Panc1 (cell line): ENCODE measurements at regions not wholly inside any gene's neighbourhood (a gene's known extent, or its start where the extent isn't known, plus 50 kb on each side); places are given as distances from the start of the nearest gene placed in this dataset.

ENCODE experiments used
- CTCF ChIP-seq: fragments of 450-650 bp; IDR thresholded peaks from 2 replicates; pipeline ENCODE4 v1.5.1; 2017; ENCODE audit warnings: mild to moderate bottlenecking
- POLR2AphosphoS5 ChIP-seq: IDR thresholded peaks from 2 replicates; pipeline ENCODE4 v1.6.1; 2012; ENCODE audit warnings: mild to moderate bottlenecking, low read depth, low read length, moderate library complexity
- REST ChIP-seq, 2 experiments: IDR thresholded peaks; 2 replicates each; pipeline ENCODE4 v1.6.1; 2011 to 2012; ENCODE audit warnings: low read depth in 2 of 2, control low read depth in 1 of 2, low read length in 1 of 2, mild to moderate bottlenecking in 1 of 2, moderate library complexity in 1 of 2; ENCODE audit not compliant: insufficient read depth in 1 of 2
- SIN3A ChIP-seq: IDR thresholded peaks from 2 replicates; pipeline ENCODE4 v1.6.1; 2012; ENCODE audit warnings: low read depth, mild to moderate bottlenecking, low read length, moderate library complexity, borderline replicate concordance; ENCODE audit not compliant: insufficient read depth
- TCF7L2 ChIP-seq: IDR thresholded peaks from 2 replicates; pipeline ENCODE4 v1.6.1; 2011; ENCODE audit warnings: mild to moderate bottlenecking, low read depth, low read length, inconsistent platforms

- TF ChIP-seq REST (IDR thresholded peaks at IDR 0.05; ENCODE audit: insufficient read depth in 1 of 2, low read depth in 2 of 2, low read length in 1 of 2) (peak; percentile 64 to 71; a peak in 3 of 4 replicates), CTCF (no peak), POLR2AphosphoS5 (no peak), TCF7L2 (no peak), SIN3A (no peak)
These were observed 190.7 kb downstream of the ICOS start for GRCh38 chr2:204127238-204127637.
